T-helper 1 cell treated with Interleukin-12 subunit alpha and Interleukin-12 subunit beta and Interleukin-4 antibody, amounts not matched to agents 30 μg/mL and 1 μg/mL, for 36 hours (primary cell): ENCODE measurements at regions not wholly inside any gene's neighbourhood (a gene's known extent, or its start where the extent isn't known, plus 50 kb on each side); places are given as distances from the start of the nearest gene placed in this dataset.
A peak's percentile ranks its signal among the peaks of the same experiment; 100 is the strongest.

Source experiments
- H3K27ac Mint-ChIP-seq: one replicate; pipeline ENCODE4 v1.8.0; 2021; ENCODE audit warnings: mild to moderate bottlenecking, mixed read lengths
- H3K27me3 Mint-ChIP-seq: one replicate; pipeline ENCODE4 v1.8.0; 2021; ENCODE audit warnings: low read depth, mixed read lengths
- H3K36me3 Mint-ChIP-seq: one replicate; pipeline ENCODE4 v1.8.0; 2021; ENCODE audit warnings: low read depth, mixed read lengths
- H3K4me1 Mint-ChIP-seq: one replicate; pipeline ENCODE4 v1.8.0; 2021; ENCODE audit warnings: low read depth, mixed read lengths
- H3K4me3 Mint-ChIP-seq: one replicate; pipeline ENCODE4 v1.8.0; 2021; ENCODE audit warnings: mild to moderate bottlenecking, moderate library complexity, mixed read lengths
- H3K9me3 Mint-ChIP-seq: one replicate; pipeline ENCODE4 v1.8.0; 2021; ENCODE audit warnings: mixed read lengths

GRCh38 chr6:15775741-15776140 is 112.9 kb upstream of the DTNBP1 start:
- Mint-ChIP-seq H3K27me3 (no peaks in the 10 kb centered on the region), H3K27ac (no peak overlapping the region), H3K4me3 (no peak overlapping the region), H3K36me3 (no peaks in the 10 kb centered on the region), H3K9me3 (no peaks in the 10 kb centered on the region), H3K4me1 (peaks cover 17% of the 10 kb centered on the region)

GRCh38 chr6:15775076-15775634 is 112.3 kb upstream of the DTNBP1 start:
- Mint-ChIP-seq H3K9me3 (no peaks in the 10 kb centered on the region), H3K4me3 (no peak overlapping the region), H3K4me1 (peaks cover 23% of the 10 kb centered on the region), H3K27ac (no peak overlapping the region), H3K27me3 (no peaks in the 10 kb centered on the region), H3K36me3 (no peaks in the 10 kb centered on the region)

GRCh38 chr6:15773806-15774410 is 111.1 kb upstream of the DTNBP1 start:
- H3K9me3 Mint-ChIP-seq: no peaks in the 10 kb centered on the region
- H3K36me3 Mint-ChIP-seq: no peaks in the 10 kb centered on the region
- no peaks in the 10 kb centered on the region for H3K27me3 Mint-ChIP-seq
- H3K4me3 Mint-ChIP-seq: no peak overlapping the region
- H3K27ac Mint-ChIP-seq: no peak overlapping the region
- peaks cover 24% of the 10 kb centered on the region for H3K4me1 Mint-ChIP-seq

- H3K4me1 Mint-ChIP-seq: peaks cover 10% of the 10 kb centered on the region
- no peaks in the 10 kb centered on the region for H3K9me3 Mint-ChIP-seq
- no peak overlapping the region for H3K4me3 Mint-ChIP-seq
Observed at GRCh38 chr6:15770347-15771143, 107.7 kb upstream of the DTNBP1 start.

GRCh38 chr6:15769511-15770018 is 106.7 kb upstream of the DTNBP1 start:
- Mint-ChIP-seq H3K4me3 (no peak overlapping the region), H3K36me3 (no peaks in the 10 kb centered on the region), H3K9me3 (no peaks in the 10 kb centered on the region), H3K27ac (no peak overlapping the region), H3K4me1 (peaks cover 10% of the 10 kb centered on the region), H3K27me3 (no peaks in the 10 kb centered on the region)

More at GRCh38 chr6:15770347-15771143, 107.7 kb upstream of the DTNBP1 start:
- H3K36me3 Mint-ChIP-seq: no peaks in the 10 kb centered on the region
- H3K27me3 Mint-ChIP-seq: no peaks in the 10 kb centered on the region
- peak overlapping the region; percentile 86 for H3K27ac Mint-ChIP-seq

- Mint-ChIP-seq H3K36me3 (no peaks in the 10 kb centered on the region), H3K27ac (no peak overlapping the region), H3K4me3 (no peak overlapping the region), H3K27me3 (no peaks in the 10 kb centered on the region), H3K9me3 (no peaks in the 10 kb centered on the region), H3K4me1 (peaks cover 10% of the 10 kb centered on the region)
Observed at GRCh38 chr6:15768999-15769398, 106.2 kb upstream of the DTNBP1 start.

GRCh38 chr6:15763837-15764236 is 101.0 kb upstream of the DTNBP1 start:
- Mint-ChIP-seq H3K36me3 (no peaks in the 10 kb centered on the region), H3K9me3 (no peaks in the 10 kb centered on the region), H3K4me3 (no peak overlapping the region), H3K27ac (no peak overlapping the region), H3K27me3 (no peaks in the 10 kb centered on the region), H3K4me1 (no peaks in the 10 kb centered on the region)

- Mint-ChIP-seq H3K9me3 (no peaks in the 10 kb centered on the region), H3K36me3 (no peaks in the 10 kb centered on the region), H3K27me3 (no peaks in the 10 kb centered on the region), H3K27ac (no peak overlapping the region), H3K4me3 (no peak overlapping the region), H3K4me1 (no peaks in the 10 kb centered on the region)
Observed at GRCh38 chr6:15763364-15763763, 100.5 kb upstream of the DTNBP1 start.

- no peak overlapping the region for H3K27ac Mint-ChIP-seq
- no peaks in the 10 kb centered on the region for H3K9me3 Mint-ChIP-seq
- no peaks in the 10 kb centered on the region for H3K36me3 Mint-ChIP-seq
- no peak overlapping the region for H3K4me3 Mint-ChIP-seq
- no peaks in the 10 kb centered on the region for H3K27me3 Mint-ChIP-seq
- H3K4me1 Mint-ChIP-seq: no peaks in the 10 kb centered on the region
Observed at GRCh38 chr6:15761045-15761502, 98.2 kb upstream of the DTNBP1 start.

GRCh38 chr6:15758631-15759215 is 95.9 kb upstream of the DTNBP1 start:
- H3K36me3 Mint-ChIP-seq: no peaks in the 10 kb centered on the region
- H3K27ac Mint-ChIP-seq: no peak overlapping the region
- no peak overlapping the region for H3K4me3 Mint-ChIP-seq
- no peaks in the 10 kb centered on the region for H3K4me1 Mint-ChIP-seq
- H3K9me3 Mint-ChIP-seq: no peaks in the 10 kb centered on the region
- H3K27me3 Mint-ChIP-seq: no peaks in the 10 kb centered on the region

- no peaks in the 10 kb centered on the region for H3K4me1 Mint-ChIP-seq
- H3K4me3 Mint-ChIP-seq: no peak overlapping the region
- H3K27me3 Mint-ChIP-seq: no peaks in the 10 kb centered on the region
- no peak overlapping the region for H3K27ac Mint-ChIP-seq
- no peaks in the 10 kb centered on the region for H3K9me3 Mint-ChIP-seq
- no peaks in the 10 kb centered on the region for H3K36me3 Mint-ChIP-seq
Observed at GRCh38 chr6:15755526-15755925, 92.7 kb upstream of the DTNBP1 start.

- H3K36me3 Mint-ChIP-seq: no peaks in the 10 kb centered on the region
- H3K27ac Mint-ChIP-seq: no peak overlapping the region
- H3K4me3 Mint-ChIP-seq: no peak overlapping the region
- H3K27me3 Mint-ChIP-seq: no peaks in the 10 kb centered on the region
- H3K4me1 Mint-ChIP-seq: no peaks in the 10 kb centered on the region
- H3K9me3 Mint-ChIP-seq: no peaks in the 10 kb centered on the region
Observed at GRCh38 chr6:15754706-15755079, 91.9 kb upstream of the DTNBP1 start.

GRCh38 chr6:15754035-15754705 is 91.3 kb upstream of the DTNBP1 start:
- H3K36me3 Mint-ChIP-seq: no peaks in the 10 kb centered on the region
- H3K9me3 Mint-ChIP-seq: no peaks in the 10 kb centered on the region
- H3K4me3 Mint-ChIP-seq: no peak overlapping the region
- no peak overlapping the region for H3K27ac Mint-ChIP-seq
- H3K27me3 Mint-ChIP-seq: no peaks in the 10 kb centered on the region
- H3K4me1 Mint-ChIP-seq: no peaks in the 10 kb centered on the region

- H3K9me3 Mint-ChIP-seq: no peaks in the 10 kb centered on the region
- H3K4me3 Mint-ChIP-seq: no peak overlapping the region
- H3K27ac Mint-ChIP-seq: no peak overlapping the region
- H3K36me3 Mint-ChIP-seq: no peaks in the 10 kb centered on the region
- no peaks in the 10 kb centered on the region for H3K27me3 Mint-ChIP-seq
- no peaks in the 10 kb centered on the region for H3K4me1 Mint-ChIP-seq
Observed at GRCh38 chr6:15752820-15753219, 90.0 kb upstream of the DTNBP1 start.
